ENCODE measurements at regions not wholly inside any gene's neighbourhood (a gene's known extent, or its start where the extent isn't known, plus 50 kb on each side); places are given as distances from the start of the nearest gene placed in this dataset.

GRCh38 chr1:29655945-29656850, 419.9 kb downstream of the PTPRU start:
- ChIA-PET CTCF (no interaction called here), POLR2A (no interaction called here)
- DNase-seq: no peak
- no peaks in the 10 kb centered on the region for H3K9me3 Mint-ChIP-seq
- no peaks in the 10 kb centered on the region for H3K36me3 Mint-ChIP-seq (ENCODE audit: low read depth)
- H3K27ac Mint-ChIP-seq: no peak overlapping the region
- H3K4me3 Mint-ChIP-seq: no peak overlapping the region
- peaks cover 4% of the 10 kb centered on the region for H3K27me3 Mint-ChIP-seq
- no peaks in the 10 kb centered on the region for H3K4me1 Mint-ChIP-seq

DNA sequence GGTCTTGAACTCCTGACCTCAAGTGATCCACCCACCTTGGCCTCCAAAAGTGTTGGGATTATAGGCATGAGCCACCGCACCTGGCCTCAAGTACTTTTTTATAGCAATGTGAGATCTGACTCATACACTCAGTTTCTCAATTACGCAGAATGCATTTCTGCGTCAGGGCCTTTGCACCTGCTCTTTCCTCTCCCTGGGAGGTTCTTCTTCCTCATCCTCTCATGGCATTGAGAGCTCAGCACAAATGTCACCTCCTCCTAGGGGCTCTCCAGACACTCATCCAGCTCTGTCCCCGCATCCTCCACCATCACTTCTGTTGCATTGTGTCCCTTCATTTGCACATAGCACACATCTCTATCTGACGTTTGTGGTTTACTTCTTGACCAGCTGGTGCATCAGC, 418.8 kb downstream of the PTPRU start:
- H3K27ac Mint-ChIP-seq: no peak overlapping the region
- no peaks in the 10 kb centered on the region for H3K27me3 Mint-ChIP-seq
- POLR2A ChIA-PET: no interaction called here
- H3K9me3 Mint-ChIP-seq: no peaks in the 10 kb centered on the region
- CTCF ChIA-PET: no interaction called here
- DNase-seq: no peak
- no peaks in the 10 kb centered on the region for H3K4me1 Mint-ChIP-seq
- no peak overlapping the region for H3K4me3 Mint-ChIP-seq
- H3K36me3 Mint-ChIP-seq (ENCODE audit: low read depth): no peaks in the 10 kb centered on the region

DNA sequence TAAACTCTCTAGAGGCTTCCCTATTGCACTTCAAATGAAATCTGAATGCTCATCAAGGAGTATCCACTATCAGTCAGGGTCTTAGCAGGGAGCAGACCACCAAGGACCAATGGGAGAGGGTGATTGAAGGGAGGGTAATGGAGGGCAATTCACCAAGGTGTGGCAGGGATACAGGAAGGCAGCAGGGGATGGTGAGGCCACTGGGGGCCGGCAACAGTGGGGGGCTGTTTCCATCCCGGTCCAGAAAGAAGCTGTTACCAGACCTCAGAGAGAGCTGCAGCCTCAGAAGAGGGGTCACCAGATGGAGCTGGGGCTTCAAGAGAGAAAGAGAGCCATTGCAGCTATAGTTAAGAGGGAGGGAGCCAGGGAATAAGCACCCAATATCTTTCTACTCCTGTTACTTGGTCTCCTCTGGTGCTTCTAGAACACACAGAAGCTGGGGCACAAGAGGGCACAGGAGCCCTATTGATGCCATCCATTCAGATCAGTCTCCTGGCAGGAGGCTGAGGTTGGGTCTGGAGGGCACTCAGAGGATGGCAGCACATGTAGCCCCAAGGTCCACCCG, 417.6 kb downstream of the PTPRU start:
- Mint-ChIP-seq H3K36me3 (ENCODE audit: low read depth) (no peaks in the 10 kb centered on the region), H3K27ac (no peak overlapping the region), H3K4me1 (no peaks in the 10 kb centered on the region), H3K27me3 (no peaks in the 10 kb centered on the region), H3K4me3 (no peak overlapping the region), H3K9me3 (no peaks in the 10 kb centered on the region)
- CTCF ChIA-PET: no interaction called here
- POLR2A ChIA-PET: no interaction called here
- no peak for DNase-seq

DNA sequence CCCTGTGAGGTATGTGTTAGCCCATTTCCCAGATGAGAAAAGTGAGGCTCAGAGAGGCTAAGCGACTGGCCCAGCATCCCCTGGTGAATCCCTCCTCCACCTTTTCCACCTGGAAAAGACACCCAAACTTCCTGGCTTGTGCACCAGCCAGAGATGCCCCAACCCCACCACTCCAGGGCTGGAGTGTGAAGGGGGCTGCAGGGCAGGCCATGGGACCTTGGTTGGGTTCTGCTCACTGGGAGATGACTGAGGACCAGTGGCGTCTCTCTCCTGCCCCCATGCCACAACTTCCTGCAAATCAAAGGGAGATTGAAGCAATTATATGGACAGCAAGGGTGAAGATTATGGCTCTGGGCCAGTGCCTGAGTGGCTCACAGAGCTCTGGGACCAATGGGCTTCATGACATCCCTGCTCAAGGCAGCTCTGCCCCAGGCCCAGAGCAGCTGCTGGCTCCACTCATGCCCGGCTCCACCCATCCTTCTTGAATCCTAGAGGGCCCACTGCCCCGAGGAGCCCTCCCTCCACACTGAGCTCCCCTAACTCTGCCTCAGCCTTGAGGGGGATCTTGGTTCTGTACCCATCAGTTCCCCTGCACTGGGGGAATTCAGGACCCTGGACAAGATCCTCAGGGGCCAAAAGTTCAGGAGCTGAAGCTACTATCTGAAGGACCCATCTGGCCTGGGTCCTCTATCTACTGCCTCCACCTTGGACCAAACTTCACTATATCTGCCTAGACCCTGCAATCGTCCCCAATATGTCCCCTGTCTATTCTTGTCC, 416.9 kb downstream of the PTPRU start:
- no peak for DNase-seq
- no peaks in the 10 kb centered on the region for H3K9me3 Mint-ChIP-seq
- no peaks in the 10 kb centered on the region for H3K27me3 Mint-ChIP-seq
- H3K36me3 Mint-ChIP-seq (ENCODE audit: low read depth): no peaks in the 10 kb centered on the region
- no peak overlapping the region for H3K27ac Mint-ChIP-seq
- POLR2A ChIA-PET: no interaction called here
- no peaks in the 10 kb centered on the region for H3K4me1 Mint-ChIP-seq
- CTCF ChIA-PET: no interaction called here
- H3K4me3 Mint-ChIP-seq: no peak overlapping the region

DNA sequence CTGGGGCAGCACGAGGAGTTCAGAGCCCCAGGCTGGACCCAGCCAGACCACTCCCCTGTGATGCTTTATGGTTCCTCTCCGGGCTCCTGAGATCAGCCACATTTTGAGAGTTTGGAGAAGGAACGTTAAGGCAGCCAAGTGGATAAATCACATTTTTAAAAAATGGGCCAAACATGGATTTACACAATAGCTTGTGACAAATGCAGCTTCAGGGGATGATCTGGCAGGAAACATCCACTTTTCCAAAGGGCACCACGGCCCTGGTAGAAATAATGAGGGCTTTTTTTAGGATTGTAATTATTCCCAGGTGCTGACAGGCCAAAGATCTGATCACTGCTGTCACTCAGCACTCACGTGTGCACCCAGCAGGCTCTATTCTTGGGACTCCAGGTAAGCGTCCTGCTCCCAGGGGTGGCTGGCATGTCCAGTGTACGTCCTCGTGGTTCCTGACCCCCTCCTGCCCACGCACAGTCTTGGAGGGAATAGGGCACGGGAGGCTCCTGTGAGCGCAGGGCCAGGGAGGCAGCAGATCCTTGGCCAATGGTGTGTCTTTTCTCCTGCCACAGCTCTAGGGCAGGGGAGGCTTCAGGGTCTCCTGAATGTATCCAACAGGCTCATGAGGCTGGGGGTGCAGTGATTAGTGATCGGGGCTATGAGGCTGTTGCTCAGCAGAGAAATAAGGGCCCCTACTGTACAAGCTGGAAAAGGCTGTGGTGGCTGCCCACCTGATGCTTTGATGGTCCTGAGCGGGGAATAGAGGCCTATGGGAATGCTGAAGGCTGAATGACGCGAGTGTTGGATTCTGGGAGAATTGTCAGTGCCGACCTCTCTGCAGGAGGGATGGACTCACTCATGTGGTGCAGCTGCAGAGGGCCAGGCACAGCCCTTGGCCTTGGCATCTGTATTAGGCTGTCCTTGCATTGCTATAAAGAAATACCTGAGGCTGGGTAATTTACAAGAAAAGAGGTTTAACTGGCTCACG, 415.7 kb downstream of the PTPRU start:
- no peak overlapping the region for H3K27ac Mint-ChIP-seq
- H3K36me3 Mint-ChIP-seq (ENCODE audit: low read depth): no peaks in the 10 kb centered on the region
- peaks cover 5% of the 10 kb centered on the region for H3K27me3 Mint-ChIP-seq
- no peaks in the 10 kb centered on the region for H3K4me1 Mint-ChIP-seq
- ChIA-PET CTCF (no interaction called here), POLR2A (interaction anchor here (0.6 kb wide), 1 partner anchor 370 kb away, joined by 3 read pairs; no protein-coding TSS in a partner anchor)
- H3K9me3 Mint-ChIP-seq: no peaks in the 10 kb centered on the region
- H3K4me3 Mint-ChIP-seq: no peak overlapping the region
- DNase-seq: no peak

- no peak for DNase-seq
- CTCF ChIA-PET: no interaction called here
Observed at GRCh38 chr1:29651246-29651645, 414.9 kb downstream of the PTPRU start.

GRCh38 chr1:29650476-29650875, 414.2 kb downstream of the PTPRU start:
- no peak overlapping the region for H3K27ac Mint-ChIP-seq
- H3K9me3 Mint-ChIP-seq: no peaks in the 10 kb centered on the region
- no peak for DNase-seq
- H3K36me3 Mint-ChIP-seq (ENCODE audit: low read depth): no peaks in the 10 kb centered on the region
- POLR2A ChIA-PET: no interaction called here
- peaks cover 5% of the 10 kb centered on the region for H3K27me3 Mint-ChIP-seq
- H3K4me3 Mint-ChIP-seq: no peak overlapping the region
- CTCF ChIA-PET: no interaction called here
- H3K4me1 Mint-ChIP-seq: no peaks in the 10 kb centered on the region

More at GRCh38 chr1:29651246-29651645, 414.9 kb downstream of the PTPRU start:
- no peak overlapping the region for H3K4me3 Mint-ChIP-seq
- POLR2A ChIA-PET: no interaction called here
- no peaks in the 10 kb centered on the region for H3K9me3 Mint-ChIP-seq
- peaks cover 5% of the 10 kb centered on the region for H3K27me3 Mint-ChIP-seq
- no peaks in the 10 kb centered on the region for H3K36me3 Mint-ChIP-seq (ENCODE audit: low read depth)
- H3K27ac Mint-ChIP-seq: no peak overlapping the region
- no peaks in the 10 kb centered on the region for H3K4me1 Mint-ChIP-seq

DNA sequence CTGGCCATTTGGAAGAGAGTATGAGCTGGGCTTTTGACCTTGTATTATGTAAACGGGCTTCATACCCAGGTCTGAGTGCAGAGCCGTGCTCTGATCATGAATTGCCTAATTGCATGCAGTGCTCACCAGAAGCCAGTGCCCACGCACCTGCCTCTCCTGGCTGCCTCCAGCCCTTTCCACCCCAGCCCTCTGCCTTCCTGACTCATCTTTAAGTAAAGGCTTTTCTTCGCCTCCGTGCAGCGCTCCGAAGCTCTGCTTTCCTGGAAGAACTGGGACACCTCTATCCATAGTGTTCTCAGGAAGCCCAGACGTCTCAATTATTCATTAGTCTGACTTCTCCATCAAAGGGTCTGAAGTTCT, 413.7 kb downstream of the PTPRU start:
- Mint-ChIP-seq H3K9me3 (no peaks in the 10 kb centered on the region), H3K4me3 (no peak overlapping the region), H3K27ac (no peak overlapping the region), H3K36me3 (ENCODE audit: low read depth) (no peaks in the 10 kb centered on the region), H3K27me3 (peaks cover 5% of the 10 kb centered on the region), H3K4me1 (no peaks in the 10 kb centered on the region)
- no peak for DNase-seq
- CTCF ChIA-PET: no interaction called here
- POLR2A ChIA-PET: no interaction called here

DNA sequence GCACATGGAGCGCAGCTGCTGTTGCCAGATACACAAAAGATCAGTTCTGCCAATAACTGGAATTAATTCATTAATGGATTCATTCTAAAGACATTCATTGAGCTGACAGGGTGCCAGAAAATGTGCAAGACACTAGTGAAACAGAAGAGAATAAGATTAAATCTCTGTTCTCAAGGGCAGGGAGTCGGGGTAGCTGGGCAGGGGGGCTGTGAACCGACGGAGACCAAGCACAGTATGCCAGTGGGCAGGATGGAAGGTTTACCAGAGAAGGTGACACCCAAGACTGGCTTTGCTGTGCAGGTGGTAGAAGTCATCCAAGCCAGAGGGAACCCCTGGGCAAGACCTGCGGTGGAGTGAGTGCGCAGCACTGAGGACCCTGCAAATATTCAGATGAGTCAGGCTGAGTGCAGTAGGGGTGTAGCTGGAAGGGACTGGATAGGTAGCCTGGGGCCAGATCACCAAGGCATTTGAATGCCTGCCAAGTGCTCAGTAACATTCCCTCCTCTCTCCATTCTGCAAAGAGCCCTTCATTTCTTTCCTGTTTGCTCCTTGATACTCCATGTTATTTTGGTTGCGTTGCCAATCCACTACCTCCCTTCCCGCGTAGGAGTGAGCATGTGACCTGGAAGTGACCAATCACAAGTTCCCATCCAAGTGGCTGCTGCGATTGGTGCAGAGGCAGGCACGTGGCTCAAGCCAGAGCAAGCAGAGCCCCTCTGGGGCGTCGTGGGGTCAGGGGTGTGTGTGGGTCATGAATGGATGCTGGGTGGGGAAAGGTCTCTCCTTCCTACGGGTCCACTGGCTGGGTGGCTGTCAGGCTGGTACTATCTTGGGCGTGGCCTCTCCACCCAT, 413.1 kb downstream of the PTPRU start:
- Mint-ChIP-seq H3K9me3 (no peaks in the 10 kb centered on the region), H3K36me3 (ENCODE audit: low read depth) (no peaks in the 10 kb centered on the region), H3K4me3 (no peak overlapping the region), H3K27ac (no peak overlapping the region), H3K27me3 (peaks cover 5% of the 10 kb centered on the region), H3K4me1 (no peaks in the 10 kb centered on the region)
- no peak for DNase-seq
- ChIA-PET POLR2A (no interaction called here), CTCF (no interaction called here)

- CTCF ChIA-PET: no interaction called here
- POLR2A ChIA-PET: no interaction called here
- Mint-ChIP-seq H3K9me3 (no peaks in the 10 kb centered on the region), H3K27me3 (peaks cover 5% of the 10 kb centered on the region), H3K27ac (no peak overlapping the region), H3K4me1 (no peaks in the 10 kb centered on the region), H3K4me3 (no peak overlapping the region), H3K36me3 (ENCODE audit: low read depth) (no peaks in the 10 kb centered on the region)
- no peak for DNase-seq
Observed at GRCh38 chr1:29648798-29649188, 412.5 kb downstream of the PTPRU start.

DNA sequence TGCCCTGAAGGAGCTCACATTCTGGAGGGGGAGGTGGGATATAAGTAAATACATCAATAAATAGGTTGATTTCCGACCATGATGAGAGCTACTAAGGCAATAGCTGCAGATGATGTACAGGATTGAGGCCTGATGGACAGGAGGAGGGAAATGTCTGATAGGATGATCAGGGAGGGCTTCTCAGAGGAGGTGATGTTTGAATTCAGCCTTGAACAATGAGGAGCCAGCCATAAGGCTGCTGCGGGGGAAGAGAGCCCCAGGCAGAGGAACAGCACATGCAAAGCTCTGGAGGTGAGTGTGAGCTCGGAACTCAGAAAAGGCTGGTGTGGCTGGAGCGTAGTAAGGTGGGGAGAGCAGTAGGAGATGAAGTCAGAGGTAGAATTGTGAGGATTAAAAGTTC, 411.7 kb downstream of the PTPRU start:
- no peak overlapping the region for H3K4me3 Mint-ChIP-seq
- POLR2A ChIA-PET: no interaction called here
- CTCF ChIA-PET: no interaction called here
- no peaks in the 10 kb centered on the region for H3K36me3 Mint-ChIP-seq (ENCODE audit: low read depth)
- no peaks in the 10 kb centered on the region for H3K4me1 Mint-ChIP-seq
- no peak for DNase-seq
- no peak overlapping the region for H3K27ac Mint-ChIP-seq
- H3K27me3 Mint-ChIP-seq: peaks cover 10% of the 10 kb centered on the region
- H3K9me3 Mint-ChIP-seq: no peaks in the 10 kb centered on the region

DNA sequence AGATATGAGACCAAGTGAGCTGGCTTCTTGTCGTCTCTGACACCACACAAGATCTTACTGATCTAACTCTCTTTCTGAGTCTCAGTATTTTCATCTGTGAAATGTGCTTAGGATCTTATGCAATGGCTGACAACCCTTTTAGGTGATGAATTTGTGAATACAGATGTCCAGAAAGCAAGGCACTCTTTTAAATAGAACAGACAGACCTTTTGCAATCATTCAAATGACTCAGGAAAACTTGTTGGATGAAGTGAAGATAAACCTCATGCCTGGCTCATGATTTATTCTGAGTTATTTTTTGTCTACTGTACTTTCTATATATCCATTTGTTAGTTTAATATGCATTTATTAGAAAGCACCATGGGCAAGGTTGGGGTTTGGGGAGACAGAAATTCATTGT, 411.3 kb downstream of the PTPRU start:
- no peak overlapping the region for H3K4me3 Mint-ChIP-seq
- no peak for DNase-seq
- ChIA-PET POLR2A (no interaction called here), CTCF (no interaction called here)
- H3K36me3 Mint-ChIP-seq (ENCODE audit: low read depth): no peaks in the 10 kb centered on the region
- H3K4me1 Mint-ChIP-seq: no peaks in the 10 kb centered on the region
- peaks cover 10% of the 10 kb centered on the region for H3K27me3 Mint-ChIP-seq
- no peaks in the 10 kb centered on the region for H3K9me3 Mint-ChIP-seq
- no peak overlapping the region for H3K27ac Mint-ChIP-seq
